ENCODE measurements at regions not wholly inside any gene's neighbourhood (a gene's known extent, or its start where the extent isn't known, plus 50 kb on each side); places are given as distances from the start of the nearest gene placed in this dataset.

DNA sequence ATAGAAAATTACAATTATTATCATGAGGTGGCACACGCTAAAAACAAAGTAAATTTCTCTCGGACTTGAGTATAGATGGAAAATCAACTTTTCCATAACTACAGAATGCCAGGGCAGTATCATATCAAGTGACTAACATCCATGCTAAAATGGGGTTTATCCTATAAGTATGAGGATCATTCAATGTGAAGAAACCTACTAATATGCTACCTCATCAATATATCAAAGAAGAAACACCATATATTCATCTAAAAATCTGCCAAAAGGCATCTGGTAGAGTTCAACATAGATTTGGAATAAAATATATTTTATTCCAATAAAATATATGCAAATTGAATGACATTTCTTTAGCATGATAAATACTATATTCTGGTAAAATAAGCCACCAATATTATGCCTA lies 894.4 kb downstream of the MCTP2 start:
- Histone ChIP-seq H3K4me3 (ENCODE audit: low read depth in 2 of 2, low read length in 1 of 2) (no peak overlapping the region), H2AFZ (ENCODE audit: low read depth) (no peak overlapping the region), H3K4me1 (ENCODE audit: control insufficient read depth in 1 of 2, insufficient read depth in 2 of 2, low read depth in 1 of 2, low read length in 1 of 2) (no peaks in the 10 kb centered on the region), H3K79me2 (ENCODE audit: insufficient read depth) (no peaks in the 10 kb centered on the region), H4K20me1 (ENCODE audit: insufficient read depth) (no peaks in the 10 kb centered on the region), H3K36me3 (replicated peaks in 1 of 2; ENCODE audit: control insufficient read depth in 1 of 2, insufficient read depth in 2 of 2, low read length in 1 of 2) (no peaks in the 10 kb centered on the region), H3K9me3 (no peaks in the 10 kb centered on the region), H3F3A (replicated peaks; ENCODE audit: insufficient read depth) (no peaks in the 10 kb centered on the region), H3K9me2 (no peaks in the 10 kb centered on the region), H3K27me3 (ENCODE audit: insufficient read depth) (no peaks in the 10 kb centered on the region), H3K4me2 (no peak overlapping the region), H3K9ac (no peak overlapping the region), H3K27ac (ENCODE audit: low read depth in 2 of 2, low read length in 1 of 2) (no peak overlapping the region)
- DNase-seq: no peak
- TF ChIP-seq PBX3 (IDR thresholded peaks at IDR 0.05): no peak
- TF ChIP-seq, protein P1, sequence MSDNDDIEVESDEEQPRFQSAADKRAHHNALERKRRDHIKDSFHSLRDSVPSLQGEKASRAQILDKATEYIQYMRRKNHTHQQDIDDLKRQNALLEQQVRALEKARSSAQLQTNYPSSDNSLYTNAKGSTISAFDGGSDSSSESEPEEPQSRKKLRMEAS (IDR thresholded peaks at IDR 0.05; ENCODE audit: low read depth): no peak
- no peak for TF ChIP-seq YY1 (IDR thresholded peaks at IDR 0.05; ENCODE audit: low read depth)
- TF ChIP-seq JUND (IDR thresholded peaks at IDR 0.05): no peak
- TF ChIP-seq RFX5 (IDR thresholded peaks at IDR 0.05; ENCODE audit: low read length): no peak
- TF ChIP-seq RCOR1 (IDR thresholded peaks at IDR 0.05; ENCODE audit: low read length): no peak
- TF ChIP-seq TCF12 (IDR thresholded peaks at IDR 0.05): no peak
- no peak for TF ChIP-seq GABPA (IDR thresholded peaks at IDR 0.05; ENCODE audit: low read depth)
- no peak for TF ChIP-seq NRF1 (IDR thresholded peaks at IDR 0.05; ENCODE audit: low read depth, low read length)
- no peak for TF ChIP-seq FOXJ3 (CRISPR knock-in tag; IDR thresholded peaks at IDR 0.05)
- TF ChIP-seq FOSL2 (IDR thresholded peaks at IDR 0.05; ENCODE audit: borderline replicate concordance, low read depth): no peak
- no peak for TF ChIP-seq ZBTB33 (IDR thresholded peaks at IDR 0.05; ENCODE audit: borderline replicate concordance, low read depth)
- TF ChIP-seq EP300 (IDR thresholded peaks at IDR 0.05; ENCODE audit: borderline replicate concordance in 1 of 2, low read depth in 1 of 2, low read length in 1 of 2): no peak
- ChIA-PET CTCF (no interaction called here), POLR2A (no interaction called here)
- WGBS (ENCODE audit: low lambda C conversion rate): 0% methylated on average over 2 of the region's 2 CpGs

GRCh38 chr15:95127356-95127755 lies 896.0 kb downstream of the MCTP2 start:
- WGBS (ENCODE audit: low lambda C conversion rate): 6% methylated on average over 3 of the region's 3 CpGs
- no peaks in the 10 kb centered on the region for H3K27me3 ChIP-seq (ENCODE audit: insufficient read depth)
- CTCF ChIA-PET: no interaction called here

More at GRCh38 chr15:95127356-95127755, 896.0 kb downstream of the MCTP2 start:
- H3K9me3 ChIP-seq: no peaks in the 10 kb centered on the region
- no peak overlapping the region for H2AFZ ChIP-seq (ENCODE audit: low read depth)
- H3K9me2 ChIP-seq: no peaks in the 10 kb centered on the region
- H3K27ac ChIP-seq (ENCODE audit: low read depth in 2 of 2, low read length in 1 of 2): no peak overlapping the region
- no peaks in the 10 kb centered on the region for H3K4me1 ChIP-seq (ENCODE audit: control insufficient read depth in 1 of 2, insufficient read depth in 2 of 2, low read depth in 1 of 2, low read length in 1 of 2)
- TF ChIP-seq, protein P2, sequence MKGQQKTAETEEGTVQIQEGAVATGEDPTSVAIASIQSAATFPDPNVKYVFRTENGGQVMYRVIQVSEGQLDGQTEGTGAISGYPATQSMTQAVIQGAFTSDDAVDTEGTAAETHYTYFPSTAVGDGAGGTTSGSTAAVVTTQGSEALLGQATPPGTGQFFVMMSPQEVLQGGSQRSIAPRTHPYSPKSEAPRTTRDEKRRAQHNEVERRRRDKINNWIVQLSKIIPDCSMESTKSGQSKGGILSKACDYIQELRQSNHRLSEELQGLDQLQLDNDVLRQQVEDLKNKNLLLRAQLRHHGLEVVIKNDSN (IDR thresholded peaks at IDR 0.05; ENCODE audit: borderline replicate concordance, low read depth): no peak
- TF ChIP-seq FOSL2 (IDR thresholded peaks at IDR 0.05; ENCODE audit: borderline replicate concordance, low read depth): no peak
- no peaks in the 10 kb centered on the region for H3F3A ChIP-seq (replicated peaks; ENCODE audit: insufficient read depth)
- no peak overlapping the region for H3K4me2 ChIP-seq
- H3K36me3 ChIP-seq (replicated peaks in 1 of 2; ENCODE audit: control insufficient read depth in 1 of 2, insufficient read depth in 2 of 2, low read length in 1 of 2): no peaks in the 10 kb centered on the region
- POLR2A ChIA-PET: no interaction called here
- no peak for DNase-seq
- H3K79me2 ChIP-seq (ENCODE audit: insufficient read depth): no peaks in the 10 kb centered on the region
- no peak overlapping the region for H3K9ac ChIP-seq
- no peaks in the 10 kb centered on the region for H4K20me1 ChIP-seq (ENCODE audit: insufficient read depth)
- no peak overlapping the region for H3K4me3 ChIP-seq (ENCODE audit: low read depth in 2 of 2, low read length in 1 of 2)
